GM12864 (cell line): ENCODE measurements at regions not wholly inside any gene's neighbourhood (a gene's known extent, or its start where the extent isn't known, plus 50 kb on each side); places are given as distances from the start of the nearest gene placed in this dataset.
A peak's percentile ranks its signal among the peaks of the same experiment; 100 is the strongest.
"Not testable (repeated sequence)": the region's sequence is repeated elsewhere in the genome, so short reads cannot be mapped to it uniquely, and the experiment has no call there.

Source experiments
- DNase-seq: peaks from one replicate; pipeline ENCODE4 v3.0.0-alpha.2; 2011; ENCODE audit warnings: low read depth
- H3K4me3 ChIP-seq: 2 replicates; pipeline ENCODE4 v1.5.1; 2011; ENCODE audit warnings: mild to moderate bottlenecking, low read depth, low read length, control low read depth
- TF ChIP-seq, protein P1 (sequence below): IDR thresholded peaks from 2 replicates; pipeline ENCODE4 v1.5.1; 2011; ENCODE audit warnings: low read depth, mild to moderate bottlenecking, moderate library complexity, low read length, control low read depth, inconsistent platforms; ENCODE audit errors: missing control alignments

DNA sequence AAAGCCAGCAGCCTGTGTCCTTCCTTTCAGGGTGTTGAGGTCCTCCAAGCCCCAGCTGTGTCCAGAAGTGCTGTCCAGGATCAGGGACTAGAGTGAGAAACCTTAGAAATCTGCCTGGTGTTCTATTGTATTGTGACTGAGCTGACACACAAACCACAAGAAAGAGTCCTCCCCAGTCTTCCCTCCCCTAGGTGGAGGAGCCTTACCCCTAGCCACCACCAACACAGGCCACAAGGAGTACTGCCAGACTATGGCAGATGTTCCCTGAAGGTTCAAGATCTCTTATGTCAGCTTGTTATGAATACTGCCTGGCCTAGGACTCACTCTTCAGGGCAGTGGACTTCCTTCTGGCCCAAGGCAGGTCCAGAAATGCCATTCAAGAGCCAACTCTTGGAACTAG lies 514.1 kb upstream of the PITX2 start:
- DNase-seq: no peak
- no peak overlapping the region for H3K4me3 ChIP-seq
- TF ChIP-seq, protein P1, sequence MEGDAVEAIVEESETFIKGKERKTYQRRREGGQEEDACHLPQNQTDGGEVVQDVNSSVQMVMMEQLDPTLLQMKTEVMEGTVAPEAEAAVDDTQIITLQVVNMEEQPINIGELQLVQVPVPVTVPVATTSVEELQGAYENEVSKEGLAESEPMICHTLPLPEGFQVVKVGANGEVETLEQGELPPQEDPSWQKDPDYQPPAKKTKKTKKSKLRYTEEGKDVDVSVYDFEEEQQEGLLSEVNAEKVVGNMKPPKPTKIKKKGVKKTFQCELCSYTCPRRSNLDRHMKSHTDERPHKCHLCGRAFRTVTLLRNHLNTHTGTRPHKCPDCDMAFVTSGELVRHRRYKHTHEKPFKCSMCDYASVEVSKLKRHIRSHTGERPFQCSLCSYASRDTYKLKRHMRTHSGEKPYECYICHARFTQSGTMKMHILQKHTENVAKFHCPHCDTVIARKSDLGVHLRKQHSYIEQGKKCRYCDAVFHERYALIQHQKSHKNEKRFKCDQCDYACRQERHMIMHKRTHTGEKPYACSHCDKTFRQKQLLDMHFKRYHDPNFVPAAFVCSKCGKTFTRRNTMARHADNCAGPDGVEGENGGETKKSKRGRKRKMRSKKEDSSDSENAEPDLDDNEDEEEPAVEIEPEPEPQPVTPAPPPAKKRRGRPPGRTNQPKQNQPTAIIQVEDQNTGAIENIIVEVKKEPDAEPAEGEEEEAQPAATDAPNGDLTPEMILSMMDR: no peak

DNA sequence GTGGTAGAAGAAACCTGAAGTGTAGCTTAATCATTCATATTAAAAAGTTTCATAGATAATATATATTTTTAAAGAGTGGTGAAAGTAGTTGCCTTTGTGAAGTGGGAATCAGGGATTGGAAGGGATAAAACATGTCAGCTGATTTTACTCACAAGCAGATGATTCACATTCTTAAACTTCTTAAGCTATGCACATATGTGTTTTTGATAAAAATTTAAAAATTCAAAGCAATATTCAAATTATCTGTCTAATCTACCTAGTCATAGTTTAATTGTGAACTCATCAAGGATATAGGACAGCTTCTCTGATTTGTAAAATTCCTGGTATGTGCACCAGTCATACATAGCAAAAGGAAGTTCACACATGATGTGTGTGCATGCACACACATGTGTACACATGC lies 520.6 kb upstream of the PITX2 start:
- TF ChIP-seq, protein P1: no peak
- H3K4me3 ChIP-seq: no peak overlapping the region
- no peak for DNase-seq

DNA sequence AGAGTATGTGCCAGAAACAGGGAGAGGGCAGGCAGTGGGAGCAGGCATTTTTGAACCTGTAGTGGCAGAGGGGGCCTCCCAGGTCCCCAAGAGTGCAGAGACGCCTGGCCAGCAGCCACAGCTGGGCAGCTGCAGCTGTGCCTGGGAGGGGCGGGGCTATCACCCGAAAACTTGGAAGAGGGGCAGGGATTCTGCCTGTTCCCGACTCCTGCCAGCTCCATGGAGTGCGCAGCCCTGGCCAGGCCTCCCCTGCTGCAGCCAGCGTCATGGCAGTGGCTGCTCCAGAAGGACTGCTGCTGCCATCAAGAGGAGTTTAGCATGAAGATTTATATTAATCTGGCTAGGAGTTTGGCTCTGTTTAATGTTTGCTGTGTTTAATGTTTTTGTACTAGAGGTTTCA lies 532.1 kb upstream of the PITX2 start:
- no peak overlapping the region for H3K4me3 ChIP-seq
- TF ChIP-seq, protein P1: no peak
- no peak for DNase-seq

DNA sequence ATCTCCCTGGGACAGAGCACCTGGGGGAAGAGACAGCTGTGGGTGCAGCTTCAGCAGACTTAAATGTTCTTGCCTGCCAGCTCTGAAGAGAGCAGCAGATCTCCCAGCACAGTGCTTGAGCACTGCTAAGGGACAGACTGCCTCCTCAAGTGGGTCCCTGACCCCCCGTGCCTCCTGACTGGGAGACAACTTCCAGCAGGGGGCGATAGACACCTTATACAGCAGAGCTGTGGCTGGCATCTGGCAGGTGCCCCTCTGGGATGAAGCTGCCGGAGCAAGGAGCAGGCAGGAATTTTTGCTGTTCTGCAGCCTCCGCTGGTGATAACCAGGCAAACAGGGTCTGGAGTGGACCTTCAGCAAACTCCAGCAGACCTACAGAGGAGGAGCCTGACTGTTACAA lies 541.7 kb upstream of the PITX2 start:
- DNase-seq, H3K4me3 ChIP-seq: not testable (repeated sequence)
- TF ChIP-seq, protein P1: peak; percentile 59

DNA sequence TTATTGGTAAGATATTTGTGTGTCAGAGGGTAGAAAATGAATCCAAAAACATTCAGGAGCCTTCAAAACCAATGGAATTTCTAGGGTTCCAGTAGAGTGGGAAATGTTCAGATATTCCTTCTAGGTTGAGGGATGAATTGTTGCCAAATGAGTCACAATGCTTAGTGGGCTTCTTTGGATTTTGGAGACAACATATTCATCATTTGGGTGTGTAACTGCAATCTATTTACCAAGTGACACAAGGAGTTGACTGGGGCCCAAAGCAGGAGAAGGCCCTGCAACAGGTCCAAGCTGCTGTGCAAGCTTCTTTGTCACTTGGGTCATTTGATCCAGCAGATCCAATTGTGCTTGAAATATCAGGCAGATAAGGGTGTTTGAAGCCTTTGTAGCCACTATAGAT lies 551.5 kb upstream of the PITX2 start:
- TF ChIP-seq, protein P1: no peak
- DNase-seq: no peak
- H3K4me3 ChIP-seq: no peak overlapping the region

DNA sequence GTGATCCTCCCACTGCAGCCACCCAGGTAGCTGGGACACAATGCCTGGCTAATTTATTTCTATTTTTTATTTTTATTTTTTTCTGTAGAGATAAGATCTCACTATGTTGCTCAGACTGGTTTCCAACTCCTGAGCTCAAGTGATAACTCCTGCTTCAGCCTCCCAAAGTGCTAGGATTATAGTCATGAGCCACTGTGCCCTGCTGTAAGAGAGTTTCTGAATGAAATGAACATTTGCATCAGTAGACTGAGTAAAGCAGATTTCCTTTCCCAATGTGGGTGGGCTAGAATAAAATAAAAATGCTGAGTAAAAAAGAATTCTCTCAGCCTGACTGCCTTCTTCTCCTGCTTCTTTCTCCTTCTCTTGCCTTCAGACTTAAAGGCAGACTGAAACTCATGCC lies 555.4 kb upstream of the PITX2 start:
- TF ChIP-seq, protein P1: no peak
- no peak for DNase-seq
- no peak overlapping the region for H3K4me3 ChIP-seq

DNA sequence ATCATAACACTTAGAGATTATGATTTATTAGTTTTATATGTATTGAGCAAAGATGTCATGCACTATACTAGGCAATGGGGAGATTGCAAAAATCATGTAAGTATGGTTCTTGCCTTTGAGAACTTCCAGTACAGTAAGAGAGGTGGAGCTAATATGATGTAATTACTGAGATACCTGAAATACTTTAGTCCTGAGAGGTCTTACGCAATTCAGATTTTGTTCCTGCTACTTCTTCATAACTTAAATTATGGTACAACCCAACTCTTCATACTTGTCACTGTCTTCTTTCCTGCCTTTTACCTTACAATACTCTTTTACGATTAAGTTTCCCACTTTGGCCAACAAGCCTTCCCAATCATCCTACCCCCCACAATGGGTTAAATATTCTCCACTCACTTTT lies 564.2 kb upstream of the PITX2 start:
- no peak for DNase-seq
- no peak overlapping the region for H3K4me3 ChIP-seq
- TF ChIP-seq, protein P1: no peak
